H4 (cell line): ENCODE measurements at regions not wholly inside any gene's neighbourhood (a gene's known extent, or its start where the extent isn't known, plus 50 kb on each side); places are given as distances from the start of the nearest gene placed in this dataset.
A peak's percentile ranks its signal among the peaks of the same experiment; 100 is the strongest.
"Not testable (repeated sequence)": the region's sequence is repeated elsewhere in the genome, so short reads cannot be mapped to it uniquely, and the experiment has no call there.

Experiments
- DNase-seq: peaks from one replicate; pipeline ENCODE4 v3.0.0-alpha.2; 2015; ENCODE audit warnings: low spot score

- not testable (repeated sequence) for DNase-seq
Measured at GRCh38 chr6:122280105-122281021, 119.1 kb upstream of the HSF2 start.

GRCh38 chr6:122283884-122284283 lies 115.6 kb upstream of the HSF2 start:
- no peak for DNase-seq

- DNase-seq, result no peak
Measured at GRCh38 chr6:122284848-122285247, 114.6 kb upstream of the HSF2 start.

GRCh38 chr6:122285292-122285913 lies 114.0 kb upstream of the HSF2 start:
- DNase-seq, result no peak

GRCh38 chr6:122286512-122286911 lies 112.9 kb upstream of the HSF2 start:
- no peak for DNase-seq

- DNase-seq, result no peak
Measured at GRCh38 chr6:122289762-122290539, 109.5 kb upstream of the HSF2 start.

- no peak for DNase-seq
Measured at GRCh38 chr6:122297010-122297409, 102.4 kb upstream of the HSF2 start.

GRCh38 chr6:122302067-122302466 lies 97.4 kb upstream of the HSF2 start:
- DNase-seq, result no peak

GRCh38 chr6:122307577-122307976 lies 91.9 kb upstream of the HSF2 start:
- no peak for DNase-seq

- no peak for DNase-seq
Measured at GRCh38 chr6:122308074-122308473, 91.4 kb upstream of the HSF2 start.

GRCh38 chr6:122315842-122316241 lies 83.6 kb upstream of the HSF2 start:
- DNase-seq, result no peak

GRCh38 chr6:122322824-122323223 lies 76.6 kb upstream of the HSF2 start:
- DNase-seq, result peak; percentile 5

- DNase-seq, result peak; percentile 3
Measured at GRCh38 chr6:122323361-122323760, 76.1 kb upstream of the HSF2 start.

- no peak for DNase-seq
Measured at GRCh38 chr6:122330315-122330714, 69.1 kb upstream of the HSF2 start.

- no peak for DNase-seq
Measured at GRCh38 chr6:122337645-122338044, 61.8 kb upstream of the HSF2 start.

- no peak for DNase-seq
Measured at GRCh38 chr6:122339661-122340060, 59.8 kb upstream of the HSF2 start.

- no peak for DNase-seq
Measured at GRCh38 chr6:122347280-122347679, 52.2 kb upstream of the HSF2 start.

- no peak for DNase-seq
Measured at GRCh38 chr6:122347751-122348150, 51.7 kb upstream of the HSF2 start.
